Endothelial cell of umbilical vein (primary cell): ENCODE measurements at regions not wholly inside any gene's neighbourhood (a gene's known extent, or its start where the extent isn't known, plus 50 kb on each side); places are given as distances from the start of the nearest gene placed in this dataset.

Experiments used
- BruUV-seq: library from RNA; stranded (reverse); fragments of 400-500 nt; replicated peaks from 2 replicates; lab custom pipeline; 2021; lab: Mats Ljungman, UMichigan
- CTCF ChIA-PET: fragments of 300-600, 350-600 bp; sonication (Branson Sonifier 250); formaldehyde crosslinking; loops from one replicate; lab custom pipeline; 2021; ENCODE audit warnings: antibody characterized with exemption, inconsistent platforms; lab: Charles Lee
- POLR2A ChIA-PET: fragments of 300-600, 350-600 bp; sonication (Branson Sonifier 250); formaldehyde crosslinking; loops from one replicate; lab custom pipeline; 2021; ENCODE audit warnings: antibody characterized with exemption, inconsistent platforms; lab: Charles Lee
- DNase-seq: peaks from one replicate; pipeline ENCODE4 v3.0.0-alpha.2; 2011; ENCODE audit warnings: low read depth, low spot score
- FAIRE-seq: peaks from 2 replicates; lab custom pipeline; 2011; peaks lifted over from hg19 to GRCh38; lab: Jason Lieb, UNC
- H2AFZ ChIP-seq: 2 replicates; pipeline ENCODE4 v1.6.0; 2012; ENCODE audit warnings: low read depth, low read length, control low read depth, inconsistent platforms
- H3K27ac ChIP-seq: 2 replicates; pipeline ENCODE4 v1.5.1; 2011; ENCODE audit warnings: low read depth, mild to moderate bottlenecking, control low read depth, low read length, moderate library complexity; ENCODE audit not compliant: insufficient read depth
- H3K27me3 ChIP-seq, 2 experiments: 2 replicates each; pipeline versions ENCODE4 v1.6.0 to v1.6.1; 2011; ENCODE audit warnings: low read length in 2 of 2, mixed read lengths in 1 of 2; ENCODE audit not compliant: control insufficient read depth in 2 of 2, insufficient read depth in 2 of 2
- H3K36me3 ChIP-seq, 2 experiments: 2 replicates in 1 of 2; 3 replicates in 1 of 2; pipeline ENCODE4 v1.5.1; 2011; ENCODE audit warnings: low read length in 2 of 2, mild to moderate bottlenecking in 1 of 2, moderate library complexity in 1 of 2; ENCODE audit not compliant: control insufficient read depth in 2 of 2, insufficient read depth in 2 of 2; ENCODE audit errors: extremely low read depth in 1 of 2
- H3K4me1 ChIP-seq: 3 replicates; pipeline ENCODE4 v1.5.1; 2011; ENCODE audit warnings: mild to moderate bottlenecking, low read length; ENCODE audit not compliant: control insufficient read depth, insufficient read depth; ENCODE audit errors: extremely low read depth
- H3K4me2 ChIP-seq: 2 replicates; pipeline ENCODE4 v1.6.1; 2011; ENCODE audit warnings: low read length, control low read depth, mixed read lengths; ENCODE audit not compliant: insufficient read depth
- H3K4me3 ChIP-seq, 3 experiments: fragments of 200-600 bp in 1 of 3; sonication (generic), shearing (Covaris generic) in 1 of 3; replicated peaks in 1 of 3; 2 replicates each; pipeline ENCODE4 v1.5.1; 2011 to 2016; ENCODE audit warnings: control low read depth in 3 of 3, low read length in 3 of 3, mild to moderate bottlenecking in 2 of 3, inconsistent platforms in 1 of 3, low read depth in 1 of 3, moderate library complexity in 1 of 3; ENCODE audit not compliant: insufficient read depth in 1 of 3
- H3K79me2 ChIP-seq: 2 replicates; pipeline ENCODE4 v1.6.0; 2012; ENCODE audit warnings: low read length, inconsistent platforms; ENCODE audit not compliant: control insufficient read depth, insufficient read depth
- H3K9ac ChIP-seq: replicated peaks from 2 replicates; pipeline ENCODE3; 2011; ENCODE audit warnings: low read length, control low read depth; ENCODE audit not compliant: insufficient read depth; ENCODE audit errors: extremely low read depth
- H3K9me1 ChIP-seq: replicated peaks from 3 replicates; pipeline ENCODE4 v1.6.0; 2011; ENCODE audit warnings: mild to moderate bottlenecking, low read length; ENCODE audit not compliant: control insufficient read depth, insufficient read depth; ENCODE audit errors: extremely low read depth
- H3K9me3 ChIP-seq: replicated peaks from 2 replicates; pipeline ENCODE4 v1.5.1; 2012; ENCODE audit warnings: low read length, inconsistent platforms; ENCODE audit not compliant: control insufficient read depth, insufficient read depth
- H4K20me1 ChIP-seq: replicated peaks from 2 replicates; pipeline ENCODE3; 2011; ENCODE audit warnings: mild to moderate bottlenecking, low read length; ENCODE audit not compliant: control insufficient read depth, insufficient read depth; ENCODE audit errors: extremely low read depth
- CTCF ChIP-seq, 2 donors: IDR thresholded peaks; 1 replicate in 1 of 2; 2 replicates in 1 of 2; pipeline ENCODE4 v1.5.1; 2011; ENCODE audit warnings: low read length in 2 of 2, mild to moderate bottlenecking in 2 of 2, moderate library complexity in 2 of 2, control low read depth in 1 of 2, inconsistent platforms in 1 of 2, low read depth in 1 of 2; ENCODE audit not compliant: insufficient read depth in 1 of 2; ENCODE audit errors: extremely low read depth in 1 of 2
- EZH2 ChIP-seq: IDR thresholded peaks from 2 replicates; pipeline ENCODE4 v1.6.1; 2012; ENCODE audit warnings: borderline replicate concordance, low read depth, mild to moderate bottlenecking, moderate library complexity, low read length, inconsistent platforms; ENCODE audit not compliant: severe bottlenecking
- FOS ChIP-seq: IDR thresholded peaks from 2 replicates; pipeline ENCODE4 v1.6.1; 2011; ENCODE audit warnings: mild to moderate bottlenecking, low read length, moderate library complexity, borderline replicate concordance; ENCODE audit not compliant: insufficient read depth
- GATA2 ChIP-seq: IDR thresholded peaks from 2 replicates; pipeline ENCODE4 v1.7.0; 2011; ENCODE audit warnings: low read depth, mild to moderate bottlenecking, moderate library complexity, mixed read lengths, low read length; ENCODE audit not compliant: insufficient read length, insufficient read depth
- JUN ChIP-seq: IDR thresholded peaks from 2 replicates; pipeline ENCODE4 v1.6.1; 2011; ENCODE audit warnings: borderline replicate concordance, low read depth; ENCODE audit not compliant: insufficient read length, insufficient read depth
- MYC ChIP-seq: IDR thresholded peaks from one replicate; pipeline ENCODE4 v1.6.1; 2011; ENCODE audit warnings: mild to moderate bottlenecking, low read depth, low read length
- POLR2A ChIP-seq: IDR thresholded peaks from 2 replicates; pipeline ENCODE4 v1.6.1; 2012; ENCODE audit warnings: low read depth, mild to moderate bottlenecking, control low read depth, low read length
- POLR2AphosphoS5 ChIP-seq: IDR thresholded peaks from 2 replicates; pipeline ENCODE4 v1.6.1; 2012; ENCODE audit warnings: low read depth, mild to moderate bottlenecking, control low read depth, low read length, moderate library complexity; ENCODE audit not compliant: insufficient read depth
- dilution Hi-C: fragments of 300-500 bp; cut with MboI; formaldehyde crosslinking; loops from one replicate; pipeline ENCODE4 v1.15.0; 2019; ENCODE audit warnings: low sequenced_read_pairs; ENCODE audit not compliant: extremely low pct_ligation_motif_present
- intact Hi-C: fragments of 100-400 bp; cut with micrococcal nuclease; formaldehyde crosslinking; loops from one replicate; pipeline ENCODE4 v1.10.0; 2022
- TF ChIP-seq, protein P1 (sequence below): IDR thresholded peaks from 2 replicates; pipeline ENCODE4 v1.6.1; 2011; ENCODE audit not compliant: insufficient read depth, insufficient read length

- ChIA-PET POLR2A (no interaction called here), CTCF (interaction anchor here (0.6 to 4.7 kb wide), 8 partner anchors 10 to 689 kb away, joined by 3 to 23 read pairs (median 3); no protein-coding TSS in a partner anchor)
- H3K27me3 ChIP-seq: peaks cover 6% of the 10 kb centered on the region in 2 experiments
- dilution Hi-C loops (no loop called here), intact Hi-C loops (no loop called here)
- no peaks in the 10 kb centered on the region for H4K20me1 ChIP-seq
- no peak overlapping the region for H3K4me2 ChIP-seq
- H3K27ac ChIP-seq: no peak overlapping the region
- H3K36me3 ChIP-seq: no peaks in the 10 kb centered on the region
- no peaks in the 10 kb centered on the region for H3K4me1 ChIP-seq
- H3K79me2 ChIP-seq: no peaks in the 10 kb centered on the region
- BruUV-seq: no TSS peak
- no peak overlapping the region for H3K9ac ChIP-seq
- H3K4me3 ChIP-seq: no peak overlapping the region
- no peak for DNase-seq
- H2AFZ ChIP-seq: no peak overlapping the region
- no peak for FAIRE-seq
- TF ChIP-seq CTCF (IDR thresholded peaks at IDR 0.05; ENCODE audit: extremely low read depth in 1 of 2, insufficient read depth in 1 of 2, low read depth in 1 of 2, low read length in 2 of 2) (no peak), MYC (no peak), GATA2 (no peak), FOS (no peak), POLR2A (no peak), JUN (no peak), EZH2 (no peak), POLR2AphosphoS5 (no peak)
- TF ChIP-seq, protein P1, sequence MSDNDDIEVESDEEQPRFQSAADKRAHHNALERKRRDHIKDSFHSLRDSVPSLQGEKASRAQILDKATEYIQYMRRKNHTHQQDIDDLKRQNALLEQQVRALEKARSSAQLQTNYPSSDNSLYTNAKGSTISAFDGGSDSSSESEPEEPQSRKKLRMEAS: no peak
- H3K9me3 ChIP-seq: no peaks in the 10 kb centered on the region
- no peaks in the 10 kb centered on the region for H3K9me1 ChIP-seq
These were observed 113.7 kb downstream of the ZNF281 start for GRCh38 chr1:200296091-200296661.
